GM23248 (cell line): ENCODE measurements at regions not wholly inside any gene's neighbourhood (a gene's known extent, or its start where the extent isn't known, plus 50 kb on each side); places are given as distances from the start of the nearest gene placed in this dataset.
A peak's percentile ranks its signal among the peaks of the same experiment; 100 is the strongest.

ENCODE experiments used
- DNase-seq: peaks from one replicate; pipeline ENCODE4 v3.0.0-alpha.2; 2015
- H2AFZ ChIP-seq: fragments of 200-600 bp; sonication (generic); 2 replicates; pipeline ENCODE4 v1.6.1; 2016; ENCODE audit warnings: antibody characterized with exemption
- H3F3A ChIP-seq: fragments of 200-600 bp; sonication (generic); 2 replicates; pipeline ENCODE4 v1.6.1; 2016; ENCODE audit warnings: mild to moderate bottlenecking, antibody characterized with exemption, mixed run types; ENCODE audit not compliant: insufficient read depth
- H3K27ac ChIP-seq: fragments of 200-600 bp; sonication (generic); 2 replicates; pipeline ENCODE4 v1.5.1; 2016; ENCODE audit warnings: mild to moderate bottlenecking
- H3K27me3 ChIP-seq: fragments of 200-600 bp; sonication (generic); replicated peaks from 2 replicates; pipeline ENCODE4 v1.6.1; 2016; ENCODE audit warnings: mild to moderate bottlenecking; ENCODE audit not compliant: insufficient read depth
- H3K36me3 ChIP-seq: fragments of 200-600 bp; sonication (generic); 2 replicates; pipeline ENCODE4 v1.6.1; 2016; ENCODE audit warnings: low read depth, mild to moderate bottlenecking
- H3K4me1 ChIP-seq: fragments of 200-600 bp; sonication (generic); 2 replicates; pipeline ENCODE4 v1.6.1; 2016; ENCODE audit warnings: mild to moderate bottlenecking; ENCODE audit not compliant: insufficient read depth
- H3K4me2 ChIP-seq: fragments of 200-600 bp; sonication (generic); one replicate; pipeline ENCODE4 v1.6.1; 2016; ENCODE audit warnings: mild to moderate bottlenecking; ENCODE audit not compliant: unreplicated experiment
- H3K4me3 ChIP-seq: fragments of 200-600 bp; sonication (generic); 2 replicates; pipeline ENCODE4 v1.5.1; 2016; ENCODE audit warnings: mild to moderate bottlenecking
- H3K79me2 ChIP-seq: fragments of 200-600 bp; sonication (generic); 2 replicates; pipeline ENCODE4 v1.6.1; 2016; ENCODE audit warnings: mild to moderate bottlenecking; ENCODE audit not compliant: insufficient read depth
- H3K9ac ChIP-seq: fragments of 200-600 bp; sonication (generic); 2 replicates; pipeline ENCODE4 v1.6.1; 2016; ENCODE audit warnings: mild to moderate bottlenecking
- H3K9me2 ChIP-seq: fragments of 200-600 bp; sonication (generic); 2 replicates; pipeline ENCODE4 v1.6.1; 2016; ENCODE audit warnings: mixed run types, mild to moderate bottlenecking, moderate library complexity; ENCODE audit not compliant: insufficient read depth
- H3K9me3 ChIP-seq: fragments of 200-600 bp; sonication (generic); one replicate; pipeline ENCODE4 v1.6.1; 2017; ENCODE audit warnings: low read depth
- H4K20me1 ChIP-seq: fragments of 200-600 bp; sonication (generic); 2 replicates; pipeline ENCODE4 v1.6.0; 2016; ENCODE audit not compliant: insufficient read depth
- EZH2 ChIP-seq: fragments of 200-600 bp; sonication (generic); IDR thresholded peaks from 2 replicates; pipeline ENCODE4 v1.6.1; 2018; ENCODE audit warnings: antibody characterized with exemption, mild to moderate bottlenecking; ENCODE audit not compliant: insufficient read depth, poor library complexity, severe bottlenecking
- EZH2phosphoT487 ChIP-seq: fragments of 200-600 bp; sonication (generic); IDR thresholded peaks from 2 replicates; pipeline ENCODE4 v1.6.1; 2018; ENCODE audit warnings: antibody characterized with exemption, moderate library complexity, mild to moderate bottlenecking, low read depth; ENCODE audit not compliant: insufficient read depth
- WGBS, 2 experiments: methylation state at CpG; one replicate each; pipeline ENCODE4 v1.1.6; 2015 to 2017; ENCODE audit warnings: low lambda C conversion rate in 2 of 2, low coverage in 1 of 2; ENCODE audit errors: missing lambda C conversion rate in 2 of 2; 5-methylcytosine and 5-hydroxymethylcytosine counted together
- in situ Hi-C: fragments of 300-500 bp; cut with MboI; formaldehyde crosslinking; loops from 2 replicates; pipeline ENCODE4 v1.15.0; 2020

- Histone ChIP-seq H4K20me1 (no peaks in the 10 kb centered on the region), H3K9ac (no peak overlapping the region), H3K79me2 (no peaks in the 10 kb centered on the region), H3K27ac (no peak overlapping the region), H3K36me3 (no peaks in the 10 kb centered on the region), H3K4me3 (no peak overlapping the region), H3K4me2 (no peak overlapping the region), H2AFZ (no peak overlapping the region), H3F3A (no peaks in the 10 kb centered on the region), H3K4me1 (no peaks in the 10 kb centered on the region), H3K9me3 (peaks cover 3% of the 10 kb centered on the region), H3K9me2 (no peaks in the 10 kb centered on the region), H3K27me3 (no peaks in the 10 kb centered on the region)
- WGBS, 2 experiments: 82% methylated on average over 2 of the region's 2 CpGs; no CpG with 5 or more reads in 1 of the 2 experiments
- no peak for DNase-seq
- TF ChIP-seq EZH2: no peak
- TF ChIP-seq EZH2phosphoT487: no peak
- in situ Hi-C loops: no loop called here
Observed at GRCh38 chr6:133026705-133027104, 212.3 kb downstream of the RPS12 start.

GRCh38 chr6:133033263-133033662 is 207.9 kb upstream of the EYA4 start:
- no peak for DNase-seq
- H4K20me1 ChIP-seq: no peaks in the 10 kb centered on the region
- H3K4me2 ChIP-seq: no peak overlapping the region
- H3K36me3 ChIP-seq: no peaks in the 10 kb centered on the region
- no peaks in the 10 kb centered on the region for H3K9me2 ChIP-seq
- no peaks in the 10 kb centered on the region for H3K4me1 ChIP-seq
- no peaks in the 10 kb centered on the region for H3F3A ChIP-seq
- no peak overlapping the region for H3K27ac ChIP-seq
- no peak overlapping the region for H2AFZ ChIP-seq
- TF ChIP-seq EZH2: no peak
- no peak for TF ChIP-seq EZH2phosphoT487
- H3K79me2 ChIP-seq: no peaks in the 10 kb centered on the region
- in situ Hi-C loops: no loop called here
- H3K4me3 ChIP-seq: no peak overlapping the region
- H3K9me3 ChIP-seq: no peaks in the 10 kb centered on the region
- no peak overlapping the region for H3K9ac ChIP-seq
- peaks cover 7% of the 10 kb centered on the region; the same call in 1 of the 2 replicates for H3K27me3 ChIP-seq
- 72 to 73% methylated on average over 4 of the region's 4 CpGs for WGBS, 2 experiments

GRCh38 chr6:133034509-133035206 is 206.5 kb upstream of the EYA4 start:
- 56 to 60% methylated on average over 8 of the region's 8 CpGs for WGBS, 2 experiments
- Histone ChIP-seq H4K20me1 (no peaks in the 10 kb centered on the region), H3K4me2 (no peak overlapping the region), H3K9me3 (no peaks in the 10 kb centered on the region), H3K27me3 (peaks cover 7% of the 10 kb centered on the region; the same call in 1 of the 2 replicates), H3K79me2 (no peaks in the 10 kb centered on the region), H3K4me3 (no peak overlapping the region), H3K36me3 (no peaks in the 10 kb centered on the region), H3K4me1 (no peaks in the 10 kb centered on the region), H3F3A (no peaks in the 10 kb centered on the region), H2AFZ (no peak overlapping the region), H3K27ac (no peak overlapping the region), H3K9me2 (no peaks in the 10 kb centered on the region), H3K9ac (no peak overlapping the region)
- in situ Hi-C loops: no loop called here
- no peak for DNase-seq
- TF ChIP-seq EZH2: no peak

GRCh38 chr6:133040094-133040802 is 200.9 kb upstream of the EYA4 start:
- no peak overlapping the region for H3K4me3 ChIP-seq
- H3K9me3 ChIP-seq: no peaks in the 10 kb centered on the region
- no peak overlapping the region for H3K4me2 ChIP-seq
- no peak overlapping the region for H3K9ac ChIP-seq
- H2AFZ ChIP-seq: no peak overlapping the region
- H3K27ac ChIP-seq: no peak overlapping the region
- in situ Hi-C loops: no loop called here
- peak; percentile 45 for DNase-seq
- no peaks in the 10 kb centered on the region for H3K4me1 ChIP-seq
- peaks cover 7% of the 10 kb centered on the region; the same call in 1 of the 2 replicates for H3K27me3 ChIP-seq
- no peaks in the 10 kb centered on the region for H3K36me3 ChIP-seq
- no peaks in the 10 kb centered on the region for H3K79me2 ChIP-seq
- no peak for TF ChIP-seq EZH2phosphoT487
- TF ChIP-seq EZH2: no peak
- H3F3A ChIP-seq: no peaks in the 10 kb centered on the region
- no peaks in the 10 kb centered on the region for H4K20me1 ChIP-seq
- no peaks in the 10 kb centered on the region for H3K9me2 ChIP-seq
- 78 to 89% methylated on average over 3 of the region's 3 CpGs for WGBS, 2 experiments
